Ishikawa (cell line): ENCODE measurements at regions not wholly inside any gene's neighbourhood (a gene's known extent, or its start where the extent isn't known, plus 50 kb on each side); places are given as distances from the start of the nearest gene placed in this dataset.

Experiments used
- CEBPB ChIP-seq: IDR thresholded peaks from 2 replicates; pipeline ENCODE4 v1.6.1; 2012
- NFIC ChIP-seq: IDR thresholded peaks from 2 replicates; pipeline ENCODE4 v1.6.1; 2012

DNA sequence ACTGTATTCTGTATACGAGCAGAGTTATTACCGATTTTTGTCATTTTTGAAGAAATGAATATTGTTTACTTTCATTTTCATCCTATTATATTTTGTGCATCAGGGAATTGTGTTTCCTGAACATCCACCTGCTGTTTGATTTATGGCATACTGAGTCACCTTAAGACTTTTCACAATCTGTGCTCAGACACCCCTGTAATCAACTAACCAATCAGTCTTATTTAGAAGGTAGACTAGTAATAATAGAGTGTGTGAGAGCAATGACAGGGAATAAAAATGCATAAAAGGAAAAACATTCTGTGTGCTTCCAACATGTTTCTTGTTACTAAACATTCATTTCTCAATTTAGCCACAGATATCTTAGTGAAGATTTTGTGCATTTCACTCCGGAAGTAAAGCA is 1413.6 kb upstream of the ACO1 start:
- no peak for TF ChIP-seq CEBPB
- no peak for TF ChIP-seq NFIC
